ENCODE measurements at regions not wholly inside any gene's neighbourhood (a gene's known extent, or its start where the extent isn't known, plus 50 kb on each side); places are given as distances from the start of the nearest gene placed in this dataset.

DNA sequence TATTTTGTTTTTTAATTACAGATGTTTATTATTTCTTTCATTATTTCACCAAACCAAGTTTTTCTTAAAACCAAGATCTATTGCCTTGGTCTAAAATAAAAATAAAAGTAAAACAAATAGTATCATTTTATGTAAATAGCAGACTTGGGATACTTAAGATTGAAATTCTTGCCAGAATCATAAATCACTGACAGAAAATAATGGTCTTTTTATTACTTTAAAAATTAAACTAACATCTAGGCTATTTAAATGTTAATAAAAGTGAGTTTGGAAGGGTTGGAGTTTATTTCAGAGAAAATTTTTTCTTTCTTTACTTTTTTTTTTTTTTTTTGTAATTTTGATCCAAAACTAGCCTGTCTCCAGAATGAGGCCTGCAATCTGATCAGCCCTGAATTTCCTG, 568.0 kb upstream of the IGFBP3 start:
- DNase-seq (no peak), ATAC-seq (no peak)
- no peak overlapping the region for H3K4me3 ChIP-seq
- intact Hi-C loops (cut with DNase I), result no loop called here
- no peak overlapping the region for H3K27ac ChIP-seq
- no peaks in the 10 kb centered on the region for H3K36me3 ChIP-seq
- H3K4me1 ChIP-seq, result peaks cover 0 to 6% (median 0%) of the 10 kb centered on the region in 12 donors
- no peaks in the 10 kb centered on the region for H3K27me3 ChIP-seq
- TF ChIP-seq POLR2A (IDR thresholded peaks at IDR 0.05), result no peak
- no peak for TF ChIP-seq CTCF (IDR thresholded peaks at IDR 0.05)
- no peaks in the 10 kb centered on the region for H3K9me3 ChIP-seq

DNA sequence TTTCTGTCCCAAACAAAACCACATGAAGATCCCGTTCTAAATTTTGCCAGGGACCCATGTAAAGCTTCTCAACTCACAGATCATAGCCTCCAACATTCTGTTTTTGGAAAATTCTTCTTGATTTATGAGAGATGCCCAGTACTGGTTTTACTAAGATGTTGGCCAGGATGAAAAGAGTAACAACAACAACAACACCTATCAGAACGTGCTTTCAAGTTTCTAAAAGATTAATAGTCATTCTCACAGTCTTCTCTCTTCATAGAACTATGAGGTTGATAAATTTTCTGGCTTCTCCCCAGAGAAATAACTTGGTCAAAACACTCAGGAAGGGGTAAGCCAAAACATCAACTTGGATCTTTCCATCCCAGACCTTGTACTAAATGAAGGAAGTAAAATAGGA, 567.5 kb upstream of the IGFBP3 start:
- DNase-seq (no peak), ATAC-seq (no peak)
- Histone ChIP-seq H3K9me3 (no peaks in the 10 kb centered on the region), H3K4me1 (peaks cover 0 to 6% (median 0%) of the 10 kb centered on the region in 12 donors), H3K36me3 (no peaks in the 10 kb centered on the region), H3K27me3 (no peaks in the 10 kb centered on the region), H3K27ac (no peak overlapping the region), H3K4me3 (no peak overlapping the region)
- TF ChIP-seq POLR2A (IDR thresholded peaks at IDR 0.05) (no peak), CTCF (IDR thresholded peaks at IDR 0.05) (no peak)
- intact Hi-C loops (cut with DNase I), result no loop called here
- WGBS, 4 donors, result 37 to 49% (median 41%) methylated on average over 2 of the region's 2 CpGs

GRCh38 chr7:46486256-46487206, 565.5 kb upstream of the IGFBP3 start:
- Histone ChIP-seq H3K27me3 (no peaks in the 10 kb centered on the region), H3K9me3 (no peaks in the 10 kb centered on the region), H3K4me1 (peaks cover 0 to 6% (median 0%) of the 10 kb centered on the region in 12 donors), H3K4me3 (no peak overlapping the region), H3K27ac (no peak overlapping the region), H3K36me3 (no peaks in the 10 kb centered on the region)
- intact Hi-C loops (cut with DNase I), result no loop called here
- WGBS, 4 donors, result 67 to 81% (median 76%) methylated on average over 5 of the region's 5 CpGs
- peak in 3 of 5 donors; percentile 17 to 71 (median 57) for DNase-seq
- peak in 3 of 4 donors; percentile 37 to 92 (median 78) for ATAC-seq
- TF ChIP-seq CTCF (IDR thresholded peaks at IDR 0.05) (no peak), POLR2A (IDR thresholded peaks at IDR 0.05) (no peak)

GRCh38 chr7:46485481-46486065, 564.5 kb upstream of the IGFBP3 start:
- ATAC-seq (no peak), DNase-seq (no peak)
- peaks cover 0 to 6% (median 0%) of the 10 kb centered on the region in 12 donors for H3K4me1 ChIP-seq
- H3K36me3 ChIP-seq, result no peaks in the 10 kb centered on the region
- no peak overlapping the region for H3K4me3 ChIP-seq
- WGBS, 4 donors, result 84 to 91% (median 85%) methylated on average over 3 of the region's 3 CpGs
- TF ChIP-seq POLR2A (IDR thresholded peaks at IDR 0.05) (no peak), CTCF (IDR thresholded peaks at IDR 0.05) (no peak)
- no peaks in the 10 kb centered on the region for H3K27me3 ChIP-seq
- no peaks in the 10 kb centered on the region for H3K9me3 ChIP-seq
- no peak overlapping the region for H3K27ac ChIP-seq
- intact Hi-C loops (cut with DNase I), result no loop called here

All from heart left ventricle (tissue), 16 donors.